Renal cortical epithelial cell (primary cell): ENCODE measurements at regions not wholly inside any gene's neighbourhood (a gene's known extent, or its start where the extent isn't known, plus 50 kb on each side); places are given as distances from the start of the nearest gene placed in this dataset.

ENCODE experiments used
- DNase-seq: peaks from one replicate; pipeline ENCODE4 v3.0.0-alpha.2; 2011; ENCODE audit warnings: low read depth

- DNase-seq = no peak
These were observed 49.8 kb upstream of the FCN1 start for GRCh38 chr9:134967547-134967930.

- no peak for DNase-seq
These were observed 50.5 kb upstream of the FCN1 start for GRCh38 chr9:134968011-134968822.

GRCh38 chr9:134968823-134969090 is 51.0 kb upstream of the FCN1 start:
- no peak for DNase-seq

- DNase-seq = no peak
These were observed 51.7 kb upstream of the FCN1 start for GRCh38 chr9:134969156-134970045.

GRCh38 chr9:134970198-134970597 is 52.5 kb upstream of the FCN1 start:
- peak; percentile 0 for DNase-seq

GRCh38 chr9:134970719-134971118 is 53.0 kb upstream of the FCN1 start:
- DNase-seq = no peak

GRCh38 chr9:134971196-134971595 is 53.5 kb upstream of the FCN1 start:
- no peak for DNase-seq

GRCh38 chr9:134971696-134972095 is 54.0 kb upstream of the FCN1 start:
- no peak for DNase-seq

GRCh38 chr9:134972140-134972539 is 54.4 kb upstream of the FCN1 start:
- DNase-seq = no peak

GRCh38 chr9:134975253-134975652 is 57.5 kb upstream of the FCN1 start:
- DNase-seq = no peak

- no peak for DNase-seq
These were observed 58.7 kb upstream of the FCN1 start for GRCh38 chr9:134976403-134976802.

- no peak for DNase-seq
These were observed 60.6 kb upstream of the FCN1 start for GRCh38 chr9:134978272-134978671.

- DNase-seq = no peak
These were observed 62.8 kb upstream of the FCN1 start for GRCh38 chr9:134980516-134980915.

GRCh38 chr9:134980991-134981390 is 63.3 kb upstream of the FCN1 start:
- no peak for DNase-seq

GRCh38 chr9:134981829-134982228 is 64.1 kb upstream of the FCN1 start:
- DNase-seq = no peak

GRCh38 chr9:134982311-134982710 is 64.6 kb upstream of the FCN1 start:
- DNase-seq = no peak

GRCh38 chr9:134983074-134983473 is 65.4 kb upstream of the FCN1 start:
- no peak for DNase-seq

GRCh38 chr9:134983506-134984371 is 66.0 kb upstream of the FCN1 start:
- no peak for DNase-seq

- no peak for DNase-seq
These were observed 66.9 kb upstream of the FCN1 start for GRCh38 chr9:134984372-134985265.

- DNase-seq = no peak
These were observed 67.7 kb upstream of the FCN1 start for GRCh38 chr9:134985451-134985850.

- DNase-seq = no peak
These were observed 69.2 kb upstream of the FCN1 start for GRCh38 chr9:134986957-134987356.
